SK-N-MC (cell line): ENCODE measurements at regions not wholly inside any gene's neighbourhood (a gene's known extent, or its start where the extent isn't known, plus 50 kb on each side); places are given as distances from the start of the nearest gene placed in this dataset.

Source experiments
- FOXP2 ChIP-seq: optimal IDR thresholded peaks from 2 replicates; pipeline ENCODE3; 2011; ENCODE audit warnings: mild to moderate bottlenecking, moderate library complexity; ENCODE audit not compliant: insufficient read depth; ENCODE audit errors: extremely low read length, control extremely low read depth
- POLR2AphosphoS5 ChIP-seq: IDR thresholded peaks from 2 replicates; pipeline ENCODE4 v1.6.1; 2012; ENCODE audit warnings: mild to moderate bottlenecking, low read depth, low read length, borderline replicate concordance

GRCh38 chr11:69892237-69892985 is 73.2 kb upstream of the FGF3 start:
- TF ChIP-seq POLR2AphosphoS5: no peak
- no peak for TF ChIP-seq FOXP2
